Body of pancreas (tissue), 4 donors: ENCODE measurements at regions not wholly inside any gene's neighbourhood (a gene's known extent, or its start where the extent isn't known, plus 50 kb on each side); places are given as distances from the start of the nearest gene placed in this dataset.

Source experiments
- POLR2A ChIP-seq, 3 donors: fragments of 450-650 bp; IDR thresholded peaks; one replicate each; pipeline ENCODE4 v1.6.1; 2016; ENCODE audit warnings: antibody characterized with exemption in 3 of 3, mild to moderate bottlenecking in 2 of 3
- TF ChIP-seq, protein P1 (sequence below), 7 experiments: fragments of 450-650 bp in 4 of 7; fragments of 200-600 bp in 3 of 7; sonication (generic) in 3 of 7; IDR thresholded peaks; one replicate each; pipeline ENCODE4 v1.5.1; 2016 to 2019; ENCODE audit warnings: antibody characterized with exemption in 7 of 7

- no peak for TF ChIP-seq POLR2A (IDR thresholded peaks at IDR 0.05)
- TF ChIP-seq, protein P1, sequence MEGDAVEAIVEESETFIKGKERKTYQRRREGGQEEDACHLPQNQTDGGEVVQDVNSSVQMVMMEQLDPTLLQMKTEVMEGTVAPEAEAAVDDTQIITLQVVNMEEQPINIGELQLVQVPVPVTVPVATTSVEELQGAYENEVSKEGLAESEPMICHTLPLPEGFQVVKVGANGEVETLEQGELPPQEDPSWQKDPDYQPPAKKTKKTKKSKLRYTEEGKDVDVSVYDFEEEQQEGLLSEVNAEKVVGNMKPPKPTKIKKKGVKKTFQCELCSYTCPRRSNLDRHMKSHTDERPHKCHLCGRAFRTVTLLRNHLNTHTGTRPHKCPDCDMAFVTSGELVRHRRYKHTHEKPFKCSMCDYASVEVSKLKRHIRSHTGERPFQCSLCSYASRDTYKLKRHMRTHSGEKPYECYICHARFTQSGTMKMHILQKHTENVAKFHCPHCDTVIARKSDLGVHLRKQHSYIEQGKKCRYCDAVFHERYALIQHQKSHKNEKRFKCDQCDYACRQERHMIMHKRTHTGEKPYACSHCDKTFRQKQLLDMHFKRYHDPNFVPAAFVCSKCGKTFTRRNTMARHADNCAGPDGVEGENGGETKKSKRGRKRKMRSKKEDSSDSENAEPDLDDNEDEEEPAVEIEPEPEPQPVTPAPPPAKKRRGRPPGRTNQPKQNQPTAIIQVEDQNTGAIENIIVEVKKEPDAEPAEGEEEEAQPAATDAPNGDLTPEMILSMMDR (IDR thresholded peaks at IDR 0.05) = no peak
Observed at GRCh38 chr6:114941078-114941477, 598.3 kb upstream of the HS3ST5 start.
